Keratinocyte (primary cell): ENCODE measurements at regions not wholly inside any gene's neighbourhood (a gene's known extent, or its start where the extent isn't known, plus 50 kb on each side); places are given as distances from the start of the nearest gene placed in this dataset.

Experiments used
- CTCF ChIP-seq, 3 experiments: IDR thresholded peaks in 1 of 3; conservative IDR thresholded peaks in 1 of 3; optimal IDR thresholded peaks in 1 of 3; 2 replicates in 2 of 3; 3 replicates in 1 of 3; pipeline versions ENCODE3 to v1.5.1; 2011; ENCODE audit warnings: low read length in 3 of 3, mild to moderate bottlenecking in 3 of 3, moderate library complexity in 2 of 3, control low read depth in 1 of 3, inconsistent platforms in 1 of 3; ENCODE audit not compliant: insufficient read depth in 2 of 3; ENCODE audit errors: extremely low read depth in 1 of 3
- EZH2 ChIP-seq: IDR thresholded peaks from one replicate; pipeline ENCODE4 v1.6.1; 2012; ENCODE audit warnings: inconsistent platforms, mild to moderate bottlenecking, low read length, moderate library complexity

GRCh38 chr11:34570584-34570983 is 50.3 kb upstream of the EHF start:
- no peak for TF ChIP-seq CTCF (optimal IDR thresholded peaks at IDR 0.05 in 1 of 3, IDR thresholded peaks at IDR 0.05 in 1 of 3, conservative IDR thresholded peaks at IDR 0.05 in 1 of 3; ENCODE audit: extremely low read depth in 1 of 3, insufficient read depth in 2 of 3, low read length in 3 of 3)
- TF ChIP-seq EZH2, result no peak
